ENCODE measurements at regions not wholly inside any gene's neighbourhood (a gene's known extent, or its start where the extent isn't known, plus 50 kb on each side); places are given as distances from the start of the nearest gene placed in this dataset.

- ChIA-PET POLR2A (no interaction called here), CTCF (interaction anchor here (1.0 to 3.7 kb wide), 2 partner anchors 17 to 33 kb away, joined by 3 to 18 read pairs; no protein-coding TSS in a partner anchor)
- TF ChIP-seq CTCF (IDR thresholded peaks at IDR 0.05; ENCODE audit: control extremely low read depth, extremely low read depth, low read depth, missing control alignments): no peak
- no peak for DNase-seq (ENCODE audit: extremely low spot score)
Observed at GRCh38 chr5:113806904-113807303, 293.4 kb downstream of the YTHDC2 start.

- no peak for TF ChIP-seq CTCF (IDR thresholded peaks at IDR 0.05; ENCODE audit: control extremely low read depth, extremely low read depth, low read depth, missing control alignments)
- DNase-seq (ENCODE audit: extremely low spot score): no peak
- ChIA-PET POLR2A (no interaction called here), CTCF (interaction anchor here (3.7 kb wide), 1 partner anchor 17 kb away, joined by 18 read pairs; no protein-coding TSS in a partner anchor)
Observed at GRCh38 chr5:113807427-113807991, 294.0 kb downstream of the YTHDC2 start.

GRCh38 chr5:113808956-113809355, 295.5 kb downstream of the YTHDC2 start:
- POLR2A ChIA-PET: no interaction called here
- DNase-seq (ENCODE audit: extremely low spot score): no peak
- CTCF ChIA-PET: interaction anchor here (1.8 to 3.7 kb wide), 2 partner anchors 9 to 15 kb away, joined by 6 to 18 read pairs; no protein-coding TSS in a partner anchor
- TF ChIP-seq CTCF (IDR thresholded peaks at IDR 0.05; ENCODE audit: control extremely low read depth, extremely low read depth, low read depth, missing control alignments): no peak

- no peak for DNase-seq (ENCODE audit: extremely low spot score)
- ChIA-PET CTCF (interaction anchor here (1.8 to 3.7 kb wide), 2 partner anchors 10 to 15 kb away, joined by 6 to 18 read pairs; no protein-coding TSS in a partner anchor), POLR2A (no interaction called here)
- no peak for TF ChIP-seq CTCF (IDR thresholded peaks at IDR 0.05; ENCODE audit: control extremely low read depth, extremely low read depth, low read depth, missing control alignments)
Observed at GRCh38 chr5:113809626-113810025, 296.1 kb downstream of the YTHDC2 start.

- no peak for TF ChIP-seq CTCF (IDR thresholded peaks at IDR 0.05; ENCODE audit: control extremely low read depth, extremely low read depth, low read depth, missing control alignments)
- CTCF ChIA-PET: interaction anchor here (0.8 to 1.3 kb wide), 2 partner anchors 9 to 13 kb away, joined by 3 read pairs; no protein-coding TSS in a partner anchor
- POLR2A ChIA-PET: no interaction called here
- DNase-seq (ENCODE audit: extremely low spot score): no peak
Observed at GRCh38 chr5:113813466-113813865, 300.0 kb downstream of the YTHDC2 start.

- no peak for TF ChIP-seq CTCF (IDR thresholded peaks at IDR 0.05; ENCODE audit: control extremely low read depth, extremely low read depth, low read depth, missing control alignments)
- ChIA-PET CTCF (no interaction called here), POLR2A (no interaction called here)
- no peak for DNase-seq (ENCODE audit: extremely low spot score)
Observed at GRCh38 chr5:113817683-113818082, 304.2 kb downstream of the YTHDC2 start.

All from GM10248 (cell line).